ENCODE measurements at regions not wholly inside any gene's neighbourhood (a gene's known extent, or its start where the extent isn't known, plus 50 kb on each side); places are given as distances from the start of the nearest gene placed in this dataset.

DNA sequence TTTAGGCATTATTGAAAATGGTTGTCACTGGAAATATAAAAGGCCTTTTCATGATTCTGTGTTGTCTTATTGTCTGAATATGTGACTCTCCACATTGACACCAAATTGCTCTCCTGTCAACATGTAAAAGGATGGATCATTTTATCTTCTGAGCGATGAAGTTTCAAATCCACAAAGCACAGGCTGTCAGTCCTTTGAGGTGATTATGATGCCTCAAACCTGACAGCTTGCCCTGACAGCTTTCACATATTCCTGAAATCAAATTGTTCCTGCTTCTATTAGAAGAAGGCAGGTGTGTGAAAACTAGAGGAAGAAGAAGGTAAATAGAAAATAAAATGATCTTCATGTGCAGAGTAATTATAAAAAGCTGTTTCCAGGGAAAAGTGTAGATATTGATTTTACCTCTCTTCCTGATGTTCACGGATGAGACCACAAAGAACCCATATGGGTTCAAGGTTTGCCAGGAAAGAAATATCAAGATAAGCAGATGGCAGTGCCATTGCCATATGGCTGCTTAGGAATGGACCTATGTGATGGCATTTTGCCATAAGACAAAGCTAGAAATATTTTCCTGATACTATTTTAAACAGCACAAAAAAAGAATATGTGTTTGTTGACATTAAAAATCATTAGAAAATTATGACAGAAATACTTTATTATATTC lies 1006.3 kb upstream of the AGA start:
- no peaks in the 10 kb centered on the region for H3K4me1 ChIP-seq (ENCODE audit: control insufficient read depth, insufficient read depth, low read length)

GRCh38 chr4:178450614-178451013 lies 1008.4 kb upstream of the AGA start:
- no peak overlapping the region for H3K4me3 ChIP-seq (ENCODE audit: low read length)
- no peaks in the 10 kb centered on the region for H3K36me3 ChIP-seq (ENCODE audit: control insufficient read depth, insufficient read depth, low read length)
- H3K27me3 ChIP-seq (ENCODE audit: control insufficient read depth, insufficient read depth, low read length) = no peaks in the 10 kb centered on the region
- no peak overlapping the region for H3K9ac ChIP-seq (ENCODE audit: low read length)
- H3K27ac ChIP-seq (ENCODE audit: low read depth, low read length) = no peak overlapping the region
- no peaks in the 10 kb centered on the region for H3K4me1 ChIP-seq (ENCODE audit: control insufficient read depth, insufficient read depth, low read length)

More for the DNA sequence above, 1006.3 kb upstream of the AGA start:
- Histone ChIP-seq H3K27ac (ENCODE audit: low read depth, low read length) (no peak overlapping the region), H3K4me3 (ENCODE audit: low read length) (no peak overlapping the region), H3K27me3 (ENCODE audit: control insufficient read depth, insufficient read depth, low read length) (no peaks in the 10 kb centered on the region), H3K9ac (ENCODE audit: low read length) (no peak overlapping the region), H3K36me3 (ENCODE audit: control insufficient read depth, insufficient read depth, low read length) (no peaks in the 10 kb centered on the region)

- Histone ChIP-seq H3K27ac (ENCODE audit: low read depth, low read length) (no peak overlapping the region), H3K4me1 (ENCODE audit: control insufficient read depth, insufficient read depth, low read length) (no peaks in the 10 kb centered on the region), H3K36me3 (ENCODE audit: control insufficient read depth, insufficient read depth, low read length) (no peaks in the 10 kb centered on the region), H3K4me3 (ENCODE audit: low read length) (no peak overlapping the region), H3K9ac (ENCODE audit: low read length) (no peak overlapping the region), H3K27me3 (ENCODE audit: control insufficient read depth, insufficient read depth, low read length) (no peaks in the 10 kb centered on the region)
Measured at GRCh38 chr4:178453057-178453456, 1010.8 kb upstream of the AGA start.

DNA sequence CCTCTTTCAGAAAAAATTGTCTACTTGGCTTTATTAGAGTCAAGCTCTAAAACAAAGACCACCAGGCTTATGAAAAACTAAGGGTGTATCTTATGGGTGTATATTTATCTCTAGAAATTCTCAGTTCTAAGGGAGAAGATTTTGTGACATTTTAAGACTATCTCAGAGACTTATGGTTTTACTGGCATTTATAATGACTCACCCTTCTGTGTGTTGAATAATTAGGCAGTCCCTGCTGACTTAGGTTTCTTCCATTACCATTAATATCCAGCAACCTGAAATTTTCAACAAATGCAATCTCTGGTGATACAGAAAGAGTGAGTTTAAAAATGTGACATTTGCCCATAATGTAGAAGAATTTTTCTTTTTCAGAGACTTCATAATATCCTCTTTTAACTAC lies 1015.0 kb upstream of the AGA start:
- Histone ChIP-seq H3K27me3 (ENCODE audit: control insufficient read depth, insufficient read depth, low read length) (no peaks in the 10 kb centered on the region), H3K9ac (ENCODE audit: low read length) (no peak overlapping the region), H3K4me1 (ENCODE audit: control insufficient read depth, insufficient read depth, low read length) (no peaks in the 10 kb centered on the region)

GRCh38 chr4:178462710-178463109 lies 1020.5 kb upstream of the AGA start:
- Histone ChIP-seq H3K27me3 (ENCODE audit: control insufficient read depth, insufficient read depth, low read length) (no peaks in the 10 kb centered on the region), H3K4me3 (ENCODE audit: low read length) (no peak overlapping the region), H3K36me3 (ENCODE audit: control insufficient read depth, insufficient read depth, low read length) (no peaks in the 10 kb centered on the region), H3K9ac (ENCODE audit: low read length) (no peak overlapping the region), H3K27ac (ENCODE audit: low read depth, low read length) (no peak overlapping the region), H3K4me1 (ENCODE audit: control insufficient read depth, insufficient read depth, low read length) (no peaks in the 10 kb centered on the region)

More for the DNA sequence above, 1015.0 kb upstream of the AGA start:
- H3K36me3 ChIP-seq (ENCODE audit: control insufficient read depth, insufficient read depth, low read length) = no peaks in the 10 kb centered on the region
- no peak overlapping the region for H3K27ac ChIP-seq (ENCODE audit: low read depth, low read length)
- no peak overlapping the region for H3K4me3 ChIP-seq (ENCODE audit: low read length)

DNA sequence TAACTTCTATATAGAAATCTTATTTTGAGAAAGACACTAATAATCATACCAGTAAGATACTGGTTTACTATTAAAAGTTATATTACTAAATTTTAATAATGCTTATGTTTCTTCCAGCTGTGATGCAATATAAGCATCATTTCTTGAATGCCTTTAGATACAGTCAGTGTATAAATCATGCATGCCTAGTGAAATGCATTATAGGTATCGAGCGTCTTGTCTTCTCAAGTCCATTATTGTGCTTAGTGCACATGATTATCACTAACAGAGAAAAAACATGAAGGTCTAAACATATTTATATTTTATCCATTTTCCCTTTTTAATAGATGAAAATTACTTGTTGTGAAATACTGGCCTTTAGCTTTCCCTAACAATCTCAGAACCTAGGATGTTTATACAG lies 1021.5 kb upstream of the AGA start:
- Histone ChIP-seq H3K4me1 (ENCODE audit: control insufficient read depth, insufficient read depth, low read length) (no peaks in the 10 kb centered on the region), H3K9ac (ENCODE audit: low read length) (no peak overlapping the region), H3K36me3 (ENCODE audit: control insufficient read depth, insufficient read depth, low read length) (no peaks in the 10 kb centered on the region), H3K4me3 (ENCODE audit: low read length) (no peak overlapping the region), H3K27me3 (ENCODE audit: control insufficient read depth, insufficient read depth, low read length) (no peaks in the 10 kb centered on the region), H3K27ac (ENCODE audit: low read depth, low read length) (no peak overlapping the region)

DNA sequence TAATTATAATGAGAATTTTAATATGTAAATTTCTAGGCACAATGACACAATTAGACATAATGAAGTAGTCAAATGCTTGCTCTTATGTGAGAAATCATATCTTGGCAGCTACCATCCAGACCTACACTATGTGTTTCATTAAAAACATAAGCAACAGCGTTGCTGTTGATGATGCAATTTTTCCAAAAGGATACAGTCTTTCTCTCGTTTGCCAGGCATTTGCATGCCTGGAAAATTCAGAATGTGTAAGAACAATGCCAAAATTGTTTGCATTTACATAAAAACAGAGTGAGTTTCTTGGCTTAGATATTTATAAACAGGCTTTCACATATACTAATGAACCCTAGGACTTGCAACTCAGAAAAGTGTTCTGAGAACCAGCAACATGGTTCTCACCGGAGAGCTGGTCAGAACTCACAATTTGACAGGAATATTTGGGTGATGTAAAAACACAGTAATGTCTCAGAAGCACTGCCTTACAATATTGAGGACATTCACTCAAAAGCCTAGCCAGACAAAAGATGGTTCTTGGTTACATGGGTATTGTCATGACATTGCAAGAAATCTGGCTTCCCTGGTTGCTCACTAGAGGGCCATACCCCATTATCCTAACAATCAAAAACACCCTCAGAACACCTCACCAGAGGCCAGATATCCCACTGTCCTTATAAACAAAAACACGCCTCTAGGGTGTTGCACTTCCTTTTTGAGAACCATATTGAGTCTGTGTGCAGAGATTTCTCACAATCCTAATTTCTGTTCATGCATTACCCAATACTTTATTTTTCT lies 1029.0 kb upstream of the AGA start:
- Histone ChIP-seq H3K4me3 (ENCODE audit: low read length) (no peak overlapping the region), H3K27me3 (ENCODE audit: control insufficient read depth, insufficient read depth, low read length) (no peaks in the 10 kb centered on the region), H3K27ac (ENCODE audit: low read depth, low read length) (no peak overlapping the region), H3K4me1 (ENCODE audit: control insufficient read depth, insufficient read depth, low read length) (no peaks in the 10 kb centered on the region), H3K9ac (ENCODE audit: low read length) (no peak overlapping the region), H3K36me3 (ENCODE audit: control insufficient read depth, insufficient read depth, low read length) (no peaks in the 10 kb centered on the region)

DNA sequence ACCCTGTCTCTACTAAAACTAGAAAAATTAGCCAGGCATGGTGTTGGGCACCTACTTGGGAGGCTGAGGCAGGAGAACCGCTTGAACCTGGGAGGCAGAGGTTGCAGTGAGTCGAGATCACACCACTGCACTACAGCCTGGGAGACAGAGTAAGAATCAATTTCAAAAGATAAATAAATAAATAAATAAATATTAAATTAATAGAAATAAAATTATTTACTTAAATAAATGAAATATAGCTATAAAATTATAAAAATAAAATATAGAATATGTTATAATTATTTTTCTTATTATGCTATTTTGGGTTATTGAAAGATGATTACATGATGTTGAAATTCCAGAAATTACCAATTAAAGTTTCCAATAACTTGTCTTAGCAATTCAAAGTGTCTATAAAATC lies 1029.8 kb upstream of the AGA start:
- H3K27me3 ChIP-seq (ENCODE audit: control insufficient read depth, insufficient read depth, low read length) = no peaks in the 10 kb centered on the region
- H3K27ac ChIP-seq (ENCODE audit: low read depth, low read length) = no peak overlapping the region
- H3K36me3 ChIP-seq (ENCODE audit: control insufficient read depth, insufficient read depth, low read length) = no peaks in the 10 kb centered on the region
- H3K4me1 ChIP-seq (ENCODE audit: control insufficient read depth, insufficient read depth, low read length) = no peaks in the 10 kb centered on the region
- no peak overlapping the region for H3K4me3 ChIP-seq (ENCODE audit: low read length)
- no peak overlapping the region for H3K9ac ChIP-seq (ENCODE audit: low read length)

DNA sequence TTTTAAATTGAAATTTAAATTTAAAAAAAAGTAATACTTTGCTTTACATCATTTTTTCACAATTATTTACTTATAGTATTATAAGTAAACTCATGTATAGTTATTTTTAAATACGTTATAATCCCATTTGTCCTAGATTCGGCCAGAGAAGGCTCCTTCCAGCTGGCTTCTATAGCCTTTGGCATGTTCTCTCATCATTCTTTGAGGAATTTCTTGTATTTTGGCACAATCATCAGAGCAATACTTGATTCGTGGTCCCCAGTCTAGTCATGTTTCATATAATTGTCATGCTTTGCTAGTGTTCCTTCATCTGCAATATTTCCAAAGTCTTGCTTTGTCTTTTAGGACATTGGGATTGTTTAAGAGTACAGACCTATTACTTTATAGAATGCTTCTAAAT lies 1037.9 kb upstream of the AGA start:
- Histone ChIP-seq H3K27ac (ENCODE audit: low read depth, low read length) (no peak overlapping the region), H3K27me3 (ENCODE audit: control insufficient read depth, insufficient read depth, low read length) (no peaks in the 10 kb centered on the region), H3K4me3 (ENCODE audit: low read length) (no peak overlapping the region), H3K9ac (ENCODE audit: low read length) (no peak overlapping the region), H3K4me1 (ENCODE audit: control insufficient read depth, insufficient read depth, low read length) (no peaks in the 10 kb centered on the region), H3K36me3 (ENCODE audit: control insufficient read depth, insufficient read depth, low read length) (no peaks in the 10 kb centered on the region)

DNA sequence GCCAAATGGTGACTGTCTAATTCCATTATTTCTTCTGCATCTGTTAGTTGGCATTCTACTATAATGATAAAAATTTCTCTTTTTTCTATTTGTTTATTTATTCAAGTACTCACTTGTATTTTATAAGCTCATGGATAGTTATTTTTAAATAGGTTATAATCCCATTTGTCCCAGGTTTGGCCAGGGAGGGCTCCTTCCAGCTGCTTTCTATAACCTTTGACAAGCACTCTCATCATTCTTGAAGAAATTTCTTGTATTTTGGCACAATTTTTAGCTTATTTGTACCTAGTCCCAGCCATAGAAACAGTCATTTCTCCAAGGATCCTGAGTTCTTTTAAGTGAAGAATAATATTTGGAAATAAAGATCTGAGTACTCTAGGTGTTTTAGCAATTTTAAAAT lies 1038.6 kb upstream of the AGA start:
- Histone ChIP-seq H3K36me3 (ENCODE audit: control insufficient read depth, insufficient read depth, low read length) (no peaks in the 10 kb centered on the region), H3K27me3 (ENCODE audit: control insufficient read depth, insufficient read depth, low read length) (no peaks in the 10 kb centered on the region), H3K9ac (ENCODE audit: low read length) (no peak overlapping the region), H3K4me1 (ENCODE audit: control insufficient read depth, insufficient read depth, low read length) (no peaks in the 10 kb centered on the region), H3K27ac (ENCODE audit: low read depth, low read length) (no peak overlapping the region), H3K4me3 (ENCODE audit: low read length) (no peak overlapping the region)

DNA sequence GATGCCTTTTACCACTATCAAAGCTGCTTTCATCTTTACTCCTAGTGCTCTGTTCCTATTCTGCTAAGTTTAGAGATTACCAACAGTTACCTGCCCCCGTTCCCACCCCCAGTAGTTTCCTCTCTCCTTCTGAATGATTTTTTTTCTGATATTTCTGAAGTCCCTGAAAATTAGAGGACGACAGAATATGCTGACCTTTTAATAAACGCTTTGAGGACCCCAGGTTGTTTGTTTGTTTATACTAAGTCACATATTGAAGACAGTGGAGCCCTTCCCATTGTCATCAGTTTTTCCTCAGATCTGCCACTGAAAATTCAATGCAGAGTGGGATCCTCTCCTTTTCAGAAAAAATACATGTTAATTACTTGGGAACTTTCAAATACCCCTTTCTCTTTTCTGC lies 1039.3 kb upstream of the AGA start:
- Histone ChIP-seq H3K27me3 (ENCODE audit: control insufficient read depth, insufficient read depth, low read length) (no peaks in the 10 kb centered on the region), H3K27ac (ENCODE audit: low read depth, low read length) (no peak overlapping the region), H3K4me1 (ENCODE audit: control insufficient read depth, insufficient read depth, low read length) (no peaks in the 10 kb centered on the region), H3K36me3 (ENCODE audit: control insufficient read depth, insufficient read depth, low read length) (no peaks in the 10 kb centered on the region), H3K9ac (ENCODE audit: low read length) (no peak overlapping the region), H3K4me3 (ENCODE audit: low read length) (no peak overlapping the region)

GRCh38 chr4:178523038-178523437 lies 1080.8 kb upstream of the AGA start:
- Histone ChIP-seq H3K27me3 (ENCODE audit: control insufficient read depth, insufficient read depth, low read length) (no peaks in the 10 kb centered on the region), H3K9ac (ENCODE audit: low read length) (no peak overlapping the region), H3K27ac (ENCODE audit: low read depth, low read length) (no peak overlapping the region), H3K4me1 (ENCODE audit: control insufficient read depth, insufficient read depth, low read length) (no peaks in the 10 kb centered on the region), H3K36me3 (ENCODE audit: control insufficient read depth, insufficient read depth, low read length) (no peaks in the 10 kb centered on the region), H3K4me3 (ENCODE audit: low read length) (no peak overlapping the region)
